ENCODE measurements at regions not wholly inside any gene's neighbourhood (a gene's known extent, or its start where the extent isn't known, plus 50 kb on each side); places are given as distances from the start of the nearest gene placed in this dataset.

DNA sequence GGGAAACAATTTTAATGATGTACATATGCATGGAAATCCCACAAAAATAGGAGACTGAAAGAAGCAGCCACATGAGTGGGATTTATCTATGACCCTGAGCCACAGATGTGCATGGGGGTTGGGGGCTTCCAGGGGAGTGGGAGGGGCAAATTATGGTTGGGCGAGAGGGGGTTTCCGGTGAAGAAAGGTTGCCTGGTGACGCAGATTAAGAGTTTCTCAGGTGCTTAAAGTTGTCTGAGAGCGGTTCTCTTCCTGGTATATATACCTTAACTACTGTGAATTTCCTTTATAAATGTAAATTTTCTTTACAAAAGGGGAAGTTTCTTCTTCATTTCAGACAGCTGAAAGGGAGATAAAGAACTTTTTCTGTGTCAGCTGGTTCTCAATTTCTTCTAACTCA is 273.6 kb upstream of the PITRM1 start:
- peaks cover 45% of the 10 kb centered on the region for H3K27me3 Mint-ChIP-seq
- H3K4me1 Mint-ChIP-seq = no peaks in the 10 kb centered on the region
- intact Hi-C loops (cut with micrococcal nuclease) = no loop called here
- DNase-seq = no peak
- no peak overlapping the region for H3K27ac Mint-ChIP-seq
- H3K36me3 Mint-ChIP-seq (ENCODE audit: low read depth) = no peaks in the 10 kb centered on the region
- H3K9me3 Mint-ChIP-seq = peaks cover 12% of the 10 kb centered on the region
- no peak overlapping the region for H3K4me3 Mint-ChIP-seq

DNA sequence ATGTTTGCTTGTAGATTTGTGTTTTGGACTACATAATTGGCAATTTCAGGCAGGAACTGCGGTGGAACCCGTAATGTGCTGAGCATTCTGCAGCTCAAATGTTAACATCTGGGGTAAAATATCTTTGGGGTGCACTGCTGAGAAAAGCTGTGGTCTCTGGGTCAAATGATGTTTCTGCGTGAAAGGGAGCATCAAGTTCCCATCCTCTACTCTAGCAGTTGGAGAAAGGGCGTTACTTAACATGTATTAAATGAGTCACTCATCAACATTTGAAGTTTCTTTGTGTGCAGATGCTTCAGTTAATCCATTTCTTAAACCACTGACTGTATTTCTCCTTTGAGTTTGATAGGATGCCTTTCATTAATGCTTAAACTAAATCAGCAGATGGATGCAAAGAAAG is 273.1 kb upstream of the PITRM1 start:
- H3K27me3 Mint-ChIP-seq = peaks cover 40% of the 10 kb centered on the region
- no peak for DNase-seq
- H3K4me1 Mint-ChIP-seq = no peaks in the 10 kb centered on the region
- peaks cover 12% of the 10 kb centered on the region for H3K9me3 Mint-ChIP-seq
- H3K4me3 Mint-ChIP-seq = no peak overlapping the region
- intact Hi-C loops (cut with micrococcal nuclease) = no loop called here
- no peaks in the 10 kb centered on the region for H3K36me3 Mint-ChIP-seq (ENCODE audit: low read depth)
- no peak overlapping the region for H3K27ac Mint-ChIP-seq

DNA sequence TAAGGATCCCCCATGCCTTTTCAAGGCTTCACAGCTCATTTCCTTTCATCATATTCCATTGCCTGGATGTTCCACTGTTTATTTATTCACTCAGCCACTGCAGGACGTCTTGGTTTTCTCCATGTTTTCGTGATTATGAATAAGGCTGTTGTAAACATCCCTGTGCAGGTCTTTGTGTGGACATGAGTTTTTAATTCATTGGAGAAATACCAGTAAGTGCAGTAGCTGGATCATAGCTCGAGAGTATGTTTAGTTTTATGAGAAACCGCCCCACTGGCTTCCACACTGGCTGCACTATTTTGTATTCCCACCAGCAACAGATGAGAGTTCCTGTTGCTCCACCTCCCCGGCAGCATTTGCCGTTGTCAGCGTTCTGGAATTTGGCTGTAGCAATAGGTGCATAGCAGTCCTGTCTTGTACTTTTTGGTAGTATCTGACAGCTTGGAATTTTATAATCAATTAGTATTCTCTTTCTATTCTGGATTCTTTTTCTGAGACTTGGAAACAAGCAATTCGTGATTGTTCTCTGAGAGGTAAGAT is 269.9 kb upstream of the PITRM1 start:
- no peaks in the 10 kb centered on the region for H3K36me3 Mint-ChIP-seq (ENCODE audit: low read depth)
- peaks cover 8% of the 10 kb centered on the region for H3K9me3 Mint-ChIP-seq
- no peak for DNase-seq
- no peaks in the 10 kb centered on the region for H3K4me1 Mint-ChIP-seq
- intact Hi-C loops (cut with micrococcal nuclease) = no loop called here
- peaks cover 28% of the 10 kb centered on the region for H3K27me3 Mint-ChIP-seq
- no peak overlapping the region for H3K4me3 Mint-ChIP-seq
- H3K27ac Mint-ChIP-seq = no peak overlapping the region

DNA sequence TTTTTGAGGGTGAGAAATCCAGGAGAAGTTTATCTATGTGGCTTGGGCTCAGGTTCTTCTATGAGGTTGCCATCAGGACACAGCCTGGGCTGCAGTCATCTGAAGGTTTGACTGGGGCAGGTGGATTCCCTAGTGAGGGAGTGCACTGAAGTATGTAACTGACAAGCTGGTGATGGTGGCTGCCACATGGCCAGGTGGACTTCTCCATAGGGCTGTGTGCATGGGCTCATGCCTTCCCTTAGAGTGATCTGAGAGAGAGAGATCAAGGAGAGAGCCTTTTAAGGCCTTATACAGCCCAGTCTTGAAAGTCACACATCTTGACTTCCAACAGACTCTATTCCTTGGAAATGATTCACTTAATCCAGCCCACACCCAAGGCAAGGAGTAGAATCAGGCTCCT is 266.6 kb upstream of the PITRM1 start:
- no peak for DNase-seq
- no peaks in the 10 kb centered on the region for H3K4me1 Mint-ChIP-seq
- H3K27ac Mint-ChIP-seq = no peak overlapping the region
- H3K27me3 Mint-ChIP-seq = peaks cover 17% of the 10 kb centered on the region
- no peaks in the 10 kb centered on the region for H3K36me3 Mint-ChIP-seq (ENCODE audit: low read depth)
- intact Hi-C loops (cut with micrococcal nuclease) = no loop called here
- peaks cover 8% of the 10 kb centered on the region for H3K9me3 Mint-ChIP-seq
- H3K4me3 Mint-ChIP-seq = no peak overlapping the region

DNA sequence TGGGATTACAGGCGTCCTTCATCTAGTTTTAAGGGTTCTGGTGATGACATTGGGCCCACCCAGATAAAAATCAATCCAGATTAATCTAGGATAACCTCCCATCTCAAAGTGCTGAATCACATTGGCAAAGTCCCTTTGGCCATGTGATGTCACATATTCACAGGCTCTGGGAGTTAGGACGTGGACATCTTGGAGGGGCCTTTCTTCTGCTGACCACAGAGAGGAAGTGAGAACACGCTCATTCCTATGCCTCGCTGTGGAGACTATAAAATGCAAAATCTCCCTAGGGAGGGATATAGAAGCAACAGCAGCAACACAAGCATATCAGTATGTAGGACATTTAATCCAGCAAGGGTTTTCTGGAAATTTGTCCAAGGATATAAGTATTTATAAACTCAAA is 266.0 kb upstream of the PITRM1 start:
- no peaks in the 10 kb centered on the region for H3K36me3 Mint-ChIP-seq (ENCODE audit: low read depth)
- peaks cover 6% of the 10 kb centered on the region for H3K9me3 Mint-ChIP-seq
- H3K27me3 Mint-ChIP-seq = peaks cover 13% of the 10 kb centered on the region
- intact Hi-C loops (cut with micrococcal nuclease) = no loop called here
- no peak for DNase-seq
- no peak overlapping the region for H3K27ac Mint-ChIP-seq
- H3K4me1 Mint-ChIP-seq = no peaks in the 10 kb centered on the region
- no peak overlapping the region for H3K4me3 Mint-ChIP-seq

DNA sequence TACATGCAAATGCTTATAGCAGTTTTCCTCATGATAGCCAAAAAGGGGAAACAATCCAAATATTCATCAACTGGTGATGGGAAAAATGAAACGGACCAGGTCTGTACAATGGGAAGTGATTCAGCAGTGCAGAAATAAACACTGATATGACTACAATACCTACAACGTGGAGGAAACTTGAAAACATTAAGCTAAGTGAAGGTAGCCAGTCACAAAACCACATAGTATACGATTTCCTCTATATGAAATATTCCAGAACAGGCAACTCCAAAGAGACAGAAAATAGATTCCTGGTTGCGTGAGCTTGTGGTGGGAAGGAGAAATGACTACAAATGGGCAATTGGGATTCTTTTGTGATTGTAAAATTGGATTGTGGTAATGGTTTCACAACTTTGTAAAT is 263.1 kb upstream of the PITRM1 start:
- H3K9me3 Mint-ChIP-seq = peaks cover 6% of the 10 kb centered on the region
- no peak overlapping the region for H3K27ac Mint-ChIP-seq
- H3K36me3 Mint-ChIP-seq (ENCODE audit: low read depth) = peaks cover 4% of the 10 kb centered on the region
- H3K4me1 Mint-ChIP-seq = no peaks in the 10 kb centered on the region
- H3K27me3 Mint-ChIP-seq = peaks cover 11% of the 10 kb centered on the region
- intact Hi-C loops (cut with micrococcal nuclease) = no loop called here
- H3K4me3 Mint-ChIP-seq = no peak overlapping the region
- no peak for DNase-seq

DNA sequence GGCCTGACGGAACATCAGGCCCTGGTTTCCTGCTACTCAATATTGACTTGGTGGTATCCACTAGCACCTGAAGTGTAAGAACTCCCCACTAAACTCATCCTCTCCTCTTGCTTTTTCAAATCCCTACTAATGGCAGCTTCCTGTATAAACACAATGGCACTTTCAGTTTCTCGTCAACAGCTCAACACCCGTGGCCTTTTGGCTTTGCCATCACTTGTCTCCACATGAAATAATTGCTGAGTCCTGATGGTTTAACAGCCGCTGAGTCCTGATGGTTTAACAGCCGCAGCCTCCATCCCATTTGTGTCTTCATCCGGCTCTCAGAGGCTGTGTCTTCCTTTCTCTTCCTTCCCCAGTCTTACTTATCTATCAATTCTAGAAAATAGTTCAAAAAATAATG is 261.4 kb upstream of the PITRM1 start:
- no peaks in the 10 kb centered on the region for H3K4me1 Mint-ChIP-seq
- intact Hi-C loops (cut with micrococcal nuclease) = no loop called here
- H3K27ac Mint-ChIP-seq = no peak overlapping the region
- H3K27me3 Mint-ChIP-seq = peaks cover 14% of the 10 kb centered on the region
- no peak overlapping the region for H3K4me3 Mint-ChIP-seq
- H3K9me3 Mint-ChIP-seq = peaks cover 15% of the 10 kb centered on the region
- H3K36me3 Mint-ChIP-seq (ENCODE audit: low read depth) = peaks cover 4% of the 10 kb centered on the region
- no peak for DNase-seq

DNA sequence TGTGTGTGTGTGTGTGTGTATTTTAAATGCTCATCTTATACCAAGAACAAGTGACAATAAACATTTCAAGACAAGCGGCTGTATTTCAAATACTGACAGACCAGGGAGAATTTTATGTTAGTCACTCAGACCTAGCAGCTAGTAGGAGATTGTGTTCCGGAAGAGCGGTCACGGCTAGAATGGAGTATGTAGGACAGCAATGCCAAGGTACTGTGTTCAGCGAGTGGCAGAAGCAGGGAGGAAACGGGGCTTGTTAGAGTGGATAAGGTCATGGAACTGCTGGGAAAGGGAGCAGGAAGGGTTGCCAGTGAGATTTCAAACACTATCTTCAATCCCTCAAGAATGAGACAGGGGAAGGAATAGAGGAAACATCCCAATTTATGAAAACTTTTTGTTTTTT is 260.5 kb upstream of the PITRM1 start:
- H3K27me3 Mint-ChIP-seq = peaks cover 12% of the 10 kb centered on the region
- no peak overlapping the region for H3K27ac Mint-ChIP-seq
- no peaks in the 10 kb centered on the region for H3K4me1 Mint-ChIP-seq
- peaks cover 15% of the 10 kb centered on the region for H3K9me3 Mint-ChIP-seq
- intact Hi-C loops (cut with micrococcal nuclease) = no loop called here
- DNase-seq = no peak
- H3K4me3 Mint-ChIP-seq = no peak overlapping the region
- peaks cover 4% of the 10 kb centered on the region for H3K36me3 Mint-ChIP-seq (ENCODE audit: low read depth)

DNA sequence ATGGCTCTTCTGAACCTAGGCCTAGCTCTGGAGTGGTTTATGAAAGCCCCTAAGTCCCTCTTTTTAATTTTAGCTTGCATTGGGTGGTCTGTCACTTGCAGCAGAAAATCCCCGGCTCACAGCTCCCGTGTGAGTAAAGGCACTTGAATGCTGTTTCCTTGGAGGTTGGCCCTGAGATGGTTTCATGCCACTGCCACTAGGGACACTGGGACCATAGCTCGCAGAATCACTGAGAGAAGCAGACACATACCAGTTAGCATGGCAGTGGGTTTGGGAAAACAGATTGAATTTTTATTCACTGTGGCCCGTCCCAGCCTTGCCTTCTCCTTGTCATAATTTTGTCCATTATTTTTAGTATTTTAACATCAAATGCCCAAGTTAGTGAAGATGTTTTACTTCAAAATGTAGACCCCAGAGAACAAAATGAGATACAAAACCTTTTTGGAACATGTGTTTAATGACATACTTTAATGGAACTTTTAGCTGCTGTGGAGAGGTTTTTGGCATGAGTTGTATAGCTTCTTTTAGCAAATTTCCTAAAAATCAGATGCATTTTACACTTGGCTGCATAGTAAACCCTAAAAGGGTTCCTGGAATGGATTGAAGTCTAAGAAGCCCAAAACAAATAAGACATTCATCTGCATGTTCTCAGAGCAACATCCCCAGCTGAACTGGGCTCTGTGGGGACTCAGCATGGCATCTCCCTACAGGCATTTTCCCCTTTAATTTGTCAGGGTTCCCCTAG is 259.7 kb upstream of the PITRM1 start:
- Mint-ChIP-seq H3K36me3 (ENCODE audit: low read depth) (peaks cover 4% of the 10 kb centered on the region), H3K27ac (no peak overlapping the region), H3K9me3 (peaks cover 15% of the 10 kb centered on the region), H3K4me3 (no peak overlapping the region), H3K27me3 (peaks cover 12% of the 10 kb centered on the region), H3K4me1 (no peaks in the 10 kb centered on the region)
- DNase-seq = no peak
- intact Hi-C loops (cut with micrococcal nuclease) = no loop called here

DNA sequence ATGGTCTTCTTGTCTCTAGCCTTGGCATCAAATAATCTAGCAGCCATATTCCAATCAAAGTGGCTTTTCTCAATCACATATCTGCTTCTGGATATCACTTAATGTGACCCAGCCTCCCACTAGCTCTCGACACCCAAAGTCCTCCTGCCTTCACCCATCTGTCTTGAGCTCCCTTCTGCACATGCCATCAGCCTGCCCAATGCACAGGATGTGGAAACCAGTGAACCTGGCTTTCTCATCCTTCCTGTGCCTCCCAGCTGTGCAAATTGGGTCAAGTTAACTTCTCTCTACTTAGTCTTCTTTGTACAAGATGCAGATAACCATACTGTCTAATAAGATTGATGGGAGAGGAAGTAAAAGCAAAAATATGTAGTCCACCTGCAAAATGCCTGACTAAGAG is 257.9 kb upstream of the PITRM1 start:
- intact Hi-C loops (cut with micrococcal nuclease) = no loop called here
- peaks cover 5% of the 10 kb centered on the region for H3K27me3 Mint-ChIP-seq
- H3K9me3 Mint-ChIP-seq = peaks cover 15% of the 10 kb centered on the region
- peaks cover 4% of the 10 kb centered on the region for H3K36me3 Mint-ChIP-seq (ENCODE audit: low read depth)
- H3K4me3 Mint-ChIP-seq = no peak overlapping the region
- H3K4me1 Mint-ChIP-seq = peaks cover 5% of the 10 kb centered on the region
- no peak for DNase-seq
- no peak overlapping the region for H3K27ac Mint-ChIP-seq

DNA sequence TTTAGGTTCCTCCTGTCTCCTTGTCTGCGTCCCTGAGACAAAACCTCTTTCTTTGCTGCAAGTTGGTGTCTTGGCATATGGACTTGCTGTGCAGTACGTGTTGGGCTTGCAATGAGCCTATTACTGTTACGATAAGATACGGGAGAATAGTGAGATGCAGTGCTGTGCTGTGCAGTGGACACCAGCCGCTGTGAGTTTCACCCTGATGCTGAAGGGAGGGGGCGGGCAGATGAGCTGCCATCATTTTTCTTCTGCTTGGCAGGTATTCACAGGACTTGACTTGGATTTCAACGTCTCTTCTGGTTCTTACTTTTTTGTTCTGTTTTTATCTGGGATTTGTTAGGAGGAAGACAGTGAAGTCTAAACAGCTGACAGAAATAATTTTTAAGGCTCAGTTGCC is 257.1 kb upstream of the PITRM1 start:
- H3K27me3 Mint-ChIP-seq = peaks cover 7% of the 10 kb centered on the region
- H3K4me3 Mint-ChIP-seq = no peak overlapping the region
- DNase-seq = no peak
- H3K9me3 Mint-ChIP-seq = peaks cover 15% of the 10 kb centered on the region
- peaks cover 4% of the 10 kb centered on the region for H3K36me3 Mint-ChIP-seq (ENCODE audit: low read depth)
- intact Hi-C loops (cut with micrococcal nuclease) = no loop called here
- no peak overlapping the region for H3K27ac Mint-ChIP-seq
- H3K4me1 Mint-ChIP-seq = peaks cover 7% of the 10 kb centered on the region

DNA sequence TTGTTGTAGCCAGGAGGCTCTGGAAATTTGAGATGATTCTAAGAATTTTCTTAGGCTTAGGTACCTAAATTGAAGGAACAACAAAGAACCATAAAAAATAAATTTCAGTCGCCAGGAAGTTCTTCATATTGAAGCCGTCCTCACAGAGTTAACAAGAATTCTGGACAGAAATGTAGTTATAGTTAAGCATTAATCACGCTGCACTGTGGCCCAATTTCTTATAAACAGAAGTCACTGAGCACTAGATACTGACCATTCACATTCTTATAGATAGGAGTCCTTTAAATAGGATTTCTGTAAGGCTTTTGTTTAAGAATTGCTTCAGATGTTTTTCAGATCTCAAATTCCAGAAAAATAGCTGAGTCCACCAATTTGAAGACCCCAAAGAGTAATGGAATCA is 256.2 kb upstream of the PITRM1 start:
- intact Hi-C loops (cut with micrococcal nuclease) = no loop called here
- H3K36me3 Mint-ChIP-seq (ENCODE audit: low read depth) = peaks cover 4% of the 10 kb centered on the region
- H3K9me3 Mint-ChIP-seq = peaks cover 15% of the 10 kb centered on the region
- no peak for DNase-seq
- H3K4me1 Mint-ChIP-seq = peaks cover 13% of the 10 kb centered on the region
- H3K4me3 Mint-ChIP-seq = no peak overlapping the region
- H3K27me3 Mint-ChIP-seq = peaks cover 10% of the 10 kb centered on the region
- no peak overlapping the region for H3K27ac Mint-ChIP-seq

DNA sequence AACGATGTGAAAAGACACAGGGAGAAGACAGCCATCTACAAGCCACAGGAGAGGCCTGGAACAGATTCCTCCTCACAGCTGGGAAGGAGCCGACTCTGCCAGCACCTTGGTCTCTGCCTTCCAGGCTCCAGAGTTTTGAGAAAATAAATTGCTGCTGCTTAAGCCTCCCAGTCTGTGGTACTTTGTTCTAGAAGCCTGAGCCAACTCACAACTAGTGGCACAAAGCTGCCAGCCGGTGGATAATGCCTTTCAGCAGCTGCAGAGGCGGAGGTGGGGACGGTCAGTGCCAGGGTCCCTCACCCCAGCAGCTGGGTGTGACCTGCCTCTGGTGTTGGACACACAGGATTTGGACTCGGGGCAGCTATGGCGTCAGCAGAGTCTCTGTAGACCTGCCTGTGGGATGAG is 255.4 kb upstream of the PITRM1 start:
- intact Hi-C loops (cut with micrococcal nuclease) = no loop called here
- Mint-ChIP-seq H3K4me1 (peaks cover 18% of the 10 kb centered on the region), H3K36me3 (ENCODE audit: low read depth) (peaks cover 4% of the 10 kb centered on the region), H3K9me3 (peaks cover 15% of the 10 kb centered on the region), H3K27ac (no peak overlapping the region), H3K4me3 (no peak overlapping the region), H3K27me3 (peaks cover 10% of the 10 kb centered on the region)
- no peak for DNase-seq

DNA sequence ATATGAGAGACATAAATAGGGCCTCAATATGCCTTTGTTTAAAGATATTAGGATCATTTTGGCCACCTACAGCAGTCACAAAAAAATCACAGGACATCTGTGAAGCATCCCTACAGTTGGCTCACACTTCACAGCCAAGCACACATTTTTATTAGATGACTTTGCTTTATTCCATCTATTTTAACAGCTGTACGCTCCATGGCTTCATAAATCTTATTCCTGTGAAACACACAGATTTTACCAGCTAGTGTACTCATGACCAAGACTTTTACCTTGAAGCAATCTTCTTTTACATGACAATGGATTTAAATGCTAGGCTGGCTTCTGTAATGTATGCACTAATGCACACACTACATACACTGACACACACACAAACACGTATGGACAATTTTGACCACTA is 254.8 kb upstream of the PITRM1 start:
- H3K27ac Mint-ChIP-seq = no peak overlapping the region
- DNase-seq = no peak
- no peak overlapping the region for H3K4me3 Mint-ChIP-seq

More for the DNA sequence above, 254.8 kb upstream of the PITRM1 start:
- intact Hi-C loops (cut with micrococcal nuclease) = no loop called here
- peaks cover 21% of the 10 kb centered on the region for H3K4me1 Mint-ChIP-seq
- peaks cover 15% of the 10 kb centered on the region for H3K9me3 Mint-ChIP-seq
- H3K27me3 Mint-ChIP-seq = peaks cover 10% of the 10 kb centered on the region
- H3K36me3 Mint-ChIP-seq (ENCODE audit: low read depth) = peaks cover 4% of the 10 kb centered on the region

Data from activated CD4-positive, alpha-beta T cell treated with anti-CD3 and anti-CD28 coated beads, Interleukin-2, amount 10 ng/mL, durations not matched to agents 24 days and 14 days (primary cell).